HG02884 (cell line): ENCODE measurements at regions not wholly inside any gene's neighbourhood (a gene's known extent, or its start where the extent isn't known, plus 50 kb on each side); places are given as distances from the start of the nearest gene placed in this dataset.
A peak's percentile ranks its signal among the peaks of the same experiment; 100 is the strongest.
"Not testable (repeated sequence)": the region's sequence is repeated elsewhere in the genome, so short reads cannot be mapped to it uniquely, and the experiment has no call there.

Source experiments
- ATAC-seq: cut with Tn5 transposase; IDR thresholded peaks from one replicate; pipeline ENCODE4 v1.9.1; 2021; ENCODE audit warnings: mild to moderate bottlenecking, moderate library complexity; ENCODE audit not compliant: unreplicated experiment

DNA sequence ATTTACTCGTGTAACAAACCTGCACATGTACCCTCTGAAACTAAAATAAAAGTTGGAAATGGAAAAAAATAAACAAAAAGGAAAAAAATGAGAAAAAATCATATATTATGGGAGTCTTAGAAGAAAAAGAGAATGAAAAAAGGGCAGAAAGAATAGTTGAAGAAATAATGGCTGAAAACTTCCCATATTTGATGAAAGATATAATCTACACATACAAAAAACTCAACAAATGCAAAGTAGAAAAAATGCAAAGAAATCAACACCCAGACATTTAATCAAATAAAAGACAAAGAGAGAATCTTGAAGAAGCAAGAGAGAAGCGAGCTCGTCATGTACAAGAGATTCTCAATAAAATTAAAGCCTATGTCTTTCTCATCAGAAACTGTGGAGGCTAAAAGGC, 73.8 kb downstream of the SLC25A46 start:
- no peak for ATAC-seq

DNA sequence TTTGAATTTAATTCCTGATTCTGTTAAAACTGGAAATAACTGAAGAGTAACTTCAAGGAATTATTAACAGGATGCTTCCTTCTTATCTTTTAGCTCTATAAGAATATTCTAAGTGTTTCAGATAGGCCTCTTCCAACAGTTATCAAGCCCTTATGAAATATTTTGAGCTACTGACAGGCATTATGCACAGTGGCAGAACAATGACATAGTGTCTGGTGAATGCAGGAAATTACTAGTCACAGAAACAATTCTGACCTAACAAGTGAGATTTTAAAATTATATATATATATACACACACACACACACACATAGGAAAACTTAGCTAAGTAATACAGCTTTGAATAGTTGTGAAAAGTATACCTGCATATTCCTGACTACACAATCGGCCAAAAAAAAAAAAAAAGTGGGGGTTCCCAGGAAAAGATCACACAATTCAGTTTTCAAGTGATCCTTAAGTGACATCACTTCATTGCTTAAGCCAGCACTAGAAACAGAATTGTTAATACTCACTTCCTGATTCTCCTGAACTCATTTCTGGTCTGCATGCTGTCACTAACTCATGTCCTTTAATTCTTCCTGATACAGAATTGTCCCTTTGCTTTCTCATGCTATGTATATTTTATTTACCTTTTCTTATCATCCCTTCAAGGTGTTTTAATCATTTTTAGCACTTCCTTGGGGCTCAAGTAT, 77.3 kb downstream of the SLC25A46 start:
- ATAC-seq, result no peak

DNA sequence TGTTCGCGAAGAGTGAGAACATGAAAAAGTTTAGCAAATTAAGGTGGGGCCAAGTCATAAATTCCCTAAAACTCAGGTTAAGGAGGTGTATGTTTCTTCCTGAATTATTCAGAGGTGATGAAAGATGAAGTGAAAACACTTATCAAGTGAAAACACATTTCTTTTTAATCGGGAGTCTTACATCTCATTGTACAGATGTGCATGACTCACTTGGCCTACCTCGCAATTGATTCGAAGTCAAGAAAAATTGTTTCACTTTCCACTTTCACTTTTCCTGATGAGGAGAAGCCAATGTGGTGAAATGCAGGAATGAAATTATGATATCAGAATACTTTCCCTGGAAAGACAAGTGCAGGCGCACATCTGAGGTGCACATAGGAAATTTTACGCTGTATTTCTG, 78.7 kb downstream of the SLC25A46 start:
- no peak for ATAC-seq

DNA sequence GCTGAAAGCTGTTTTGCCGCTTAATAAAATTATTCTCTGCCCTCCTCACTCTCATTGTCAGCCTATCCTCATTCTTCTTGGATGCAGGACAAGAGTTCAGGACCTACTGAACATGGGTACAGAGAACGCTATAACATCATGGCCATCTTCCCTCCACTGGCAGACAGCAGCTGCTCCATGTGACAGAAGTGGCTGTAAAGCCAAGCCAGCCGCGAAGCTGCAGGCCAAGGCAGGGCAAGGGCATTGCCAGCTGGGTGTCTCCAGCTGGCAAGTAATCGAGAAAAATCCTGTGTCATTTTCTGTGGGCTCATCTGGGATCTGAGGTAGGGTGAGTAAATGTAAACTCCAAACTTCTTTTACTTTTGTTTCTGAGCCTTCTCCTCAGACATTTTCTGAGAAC, 84.8 kb downstream of the SLC25A46 start:
- no peak for ATAC-seq

DNA sequence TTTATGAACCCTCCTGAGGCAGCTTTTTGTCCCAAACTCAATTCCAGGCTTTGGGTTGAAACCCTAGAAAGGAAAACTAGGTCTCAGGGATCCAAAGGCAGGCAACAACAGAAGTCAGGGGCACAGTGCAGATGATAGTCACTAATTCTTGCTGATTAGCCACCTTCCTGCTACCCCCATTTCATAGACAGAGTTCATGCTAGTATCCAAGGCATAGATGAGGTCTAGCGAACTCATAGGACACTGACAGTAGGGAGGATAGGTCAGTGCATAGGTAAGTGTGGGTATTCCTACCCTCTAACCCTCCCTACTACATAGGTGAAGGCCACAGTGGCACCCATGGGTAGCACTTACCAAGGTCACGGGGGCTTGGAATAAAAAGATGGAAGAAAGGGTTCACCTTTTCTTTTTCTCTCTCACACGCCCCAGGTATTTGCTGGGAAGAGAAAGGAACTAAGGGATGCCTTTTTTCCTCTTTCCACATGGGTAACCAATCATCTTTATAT, 86.2 kb downstream of the SLC25A46 start:
- no peak for ATAC-seq

DNA sequence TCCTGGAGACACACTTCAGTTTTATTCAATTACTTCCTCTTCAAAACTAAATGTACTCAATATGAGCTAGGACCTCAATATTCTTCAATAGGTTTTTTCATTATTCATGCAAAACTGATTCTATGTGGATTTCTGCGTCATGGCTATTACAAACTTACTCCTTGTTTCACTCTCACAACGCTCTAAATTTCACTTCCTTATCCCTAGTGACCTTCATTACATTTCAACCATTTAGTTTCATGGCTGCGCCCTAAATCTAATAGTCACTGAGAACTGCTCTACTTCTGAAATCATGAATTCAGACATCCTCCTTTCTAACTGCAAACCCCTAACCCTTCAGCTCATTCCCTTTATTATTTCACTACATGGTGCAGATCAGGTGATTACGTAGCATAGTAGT, 93.9 kb downstream of the SLC25A46 start:
- no peak for ATAC-seq

DNA sequence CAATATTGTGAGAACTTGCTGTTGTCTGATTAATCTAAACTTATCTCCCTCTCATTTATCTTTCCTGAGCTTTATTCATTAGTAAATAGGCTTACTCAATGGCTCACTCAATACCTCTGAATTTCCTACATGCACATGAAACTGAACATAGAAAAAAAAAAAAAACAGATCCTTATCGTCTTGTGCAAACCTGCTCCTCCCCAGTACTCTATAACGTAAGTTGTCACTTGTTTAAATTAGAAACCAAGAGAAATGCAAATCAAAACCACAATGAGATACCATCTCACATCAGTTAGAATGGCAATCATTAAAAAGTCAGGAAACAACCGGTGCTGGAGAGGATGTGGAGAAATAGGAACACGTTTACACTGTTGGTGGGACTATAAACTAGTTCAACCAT, 96.1 kb downstream of the SLC25A46 start:
- not testable (repeated sequence) for ATAC-seq

DNA sequence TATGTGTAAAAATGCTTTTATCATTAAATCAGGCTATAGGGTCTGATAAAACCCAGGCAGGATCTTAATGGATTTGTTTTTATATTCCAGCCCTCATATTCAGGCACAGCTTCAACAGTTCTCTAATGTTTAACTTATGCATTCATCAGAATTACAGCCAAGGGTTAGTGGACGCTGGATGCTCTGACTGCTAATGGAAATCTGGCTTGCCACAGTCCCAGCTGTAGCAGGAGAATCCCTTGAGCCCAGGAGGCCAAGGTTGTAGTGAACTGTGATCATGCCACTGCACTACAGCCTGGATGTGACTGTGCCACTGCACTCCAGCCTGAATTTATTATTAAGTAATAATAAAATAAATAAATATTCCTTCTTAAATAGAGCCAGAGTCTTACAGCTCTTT, 98.0 kb downstream of the SLC25A46 start:
- ATAC-seq, result no peak

DNA sequence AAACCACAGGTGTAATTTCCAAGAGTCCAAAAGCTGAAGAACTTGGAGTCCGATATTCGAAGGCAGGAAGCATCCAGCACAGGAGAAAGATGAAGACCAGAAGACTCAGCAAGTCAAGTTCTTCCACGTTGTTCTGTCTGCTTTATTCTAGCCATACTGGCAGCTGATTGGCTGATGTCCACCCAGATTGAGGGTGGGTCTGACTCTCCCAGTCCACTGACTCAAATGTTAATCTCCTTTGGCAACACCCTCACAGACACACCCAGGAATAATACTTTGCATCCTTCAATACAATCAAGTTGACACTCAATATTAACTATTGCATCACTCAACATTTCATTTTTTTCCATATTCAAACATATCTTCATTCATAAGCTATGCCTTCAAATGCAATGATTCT, 99.5 kb downstream of the SLC25A46 start:
- not testable (repeated sequence) for ATAC-seq

DNA sequence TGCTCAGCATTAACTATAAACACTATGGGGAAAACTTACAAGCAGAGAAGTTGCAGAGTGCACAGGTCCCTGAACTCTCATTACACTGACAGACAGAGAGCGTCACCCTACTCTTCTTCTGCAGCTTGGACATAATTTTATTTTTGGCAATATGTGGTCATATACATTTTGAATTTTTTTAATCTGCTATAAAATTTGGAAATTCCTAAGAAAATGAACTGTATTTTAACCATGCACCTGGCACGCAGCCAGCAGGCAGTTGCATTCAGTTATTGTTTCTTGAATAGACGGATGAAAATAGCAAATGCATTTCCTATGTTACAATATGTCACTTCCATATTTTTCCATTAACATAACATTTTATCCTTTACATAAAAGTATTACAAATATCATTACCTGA, 100.2 kb downstream of the SLC25A46 start:
- ATAC-seq, result no peak

DNA sequence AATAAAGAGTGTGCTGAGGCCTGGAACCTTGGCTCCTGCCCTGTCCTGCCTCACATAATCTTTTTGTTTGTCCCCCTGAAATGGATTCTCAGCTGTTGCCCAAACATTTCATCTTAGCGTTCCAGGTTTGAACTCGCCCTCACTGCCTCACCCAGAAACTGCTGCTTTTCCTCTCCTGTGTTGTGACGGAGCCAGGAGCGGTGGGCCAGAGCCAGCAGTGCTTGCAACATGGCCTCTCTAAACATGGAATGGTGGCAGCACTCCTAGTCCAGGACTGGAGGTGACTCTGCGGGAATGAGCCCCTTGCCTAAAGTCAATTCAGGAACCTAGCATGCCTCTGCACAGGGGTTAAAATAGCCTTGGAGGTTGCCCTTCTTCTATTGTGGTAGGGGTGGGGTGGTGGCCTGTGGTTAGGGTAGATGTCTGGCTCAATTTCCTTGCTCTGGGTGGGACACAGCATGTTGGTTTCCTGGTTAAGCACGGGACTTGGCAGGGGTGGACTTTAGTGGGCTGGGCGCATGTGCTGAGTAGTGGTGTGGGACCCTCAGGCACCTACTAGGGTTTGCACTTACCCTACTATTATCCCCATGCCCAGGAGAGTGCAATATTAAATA, 101.6 kb downstream of the SLC25A46 start:
- ATAC-seq, result no peak

DNA sequence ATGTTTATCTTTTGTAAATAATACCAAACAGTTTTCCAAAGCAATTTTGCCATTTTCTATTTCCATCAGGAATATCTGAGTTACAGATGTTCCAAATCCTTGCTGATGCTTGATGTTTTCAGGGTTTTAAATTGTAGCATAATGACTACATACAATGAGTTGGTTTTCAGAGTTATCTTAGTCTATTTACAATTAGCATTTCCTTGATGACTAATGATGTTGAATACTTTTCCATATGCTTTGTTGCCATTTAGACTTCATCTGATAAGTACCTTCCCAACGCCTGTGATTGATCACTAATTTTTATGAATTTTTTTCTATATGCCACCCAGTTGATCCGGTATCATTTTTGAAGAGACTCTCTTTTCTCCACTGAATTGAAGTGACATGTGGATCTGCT, 102.3 kb downstream of the SLC25A46 start:
- ATAC-seq, result no peak

DNA sequence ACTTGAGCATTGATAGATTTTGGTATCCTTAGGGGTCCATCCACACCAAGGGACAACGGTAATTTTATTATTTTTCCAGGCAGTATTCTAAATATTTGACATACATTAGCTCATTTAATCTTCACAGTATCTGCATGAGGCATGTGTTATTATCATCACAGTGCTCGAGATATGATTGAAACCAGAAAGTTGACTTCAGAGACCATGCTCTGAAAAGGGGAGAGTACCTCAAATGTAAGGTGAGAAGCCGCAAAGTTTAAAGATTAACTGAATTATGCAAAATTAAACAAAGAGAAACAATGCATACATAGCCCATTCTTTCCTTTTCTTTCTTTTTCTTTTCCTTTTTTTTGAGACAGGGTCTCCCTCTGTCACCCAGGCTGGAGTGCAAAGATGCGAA, 104.1 kb downstream of the SLC25A46 start:
- no peak for ATAC-seq

DNA sequence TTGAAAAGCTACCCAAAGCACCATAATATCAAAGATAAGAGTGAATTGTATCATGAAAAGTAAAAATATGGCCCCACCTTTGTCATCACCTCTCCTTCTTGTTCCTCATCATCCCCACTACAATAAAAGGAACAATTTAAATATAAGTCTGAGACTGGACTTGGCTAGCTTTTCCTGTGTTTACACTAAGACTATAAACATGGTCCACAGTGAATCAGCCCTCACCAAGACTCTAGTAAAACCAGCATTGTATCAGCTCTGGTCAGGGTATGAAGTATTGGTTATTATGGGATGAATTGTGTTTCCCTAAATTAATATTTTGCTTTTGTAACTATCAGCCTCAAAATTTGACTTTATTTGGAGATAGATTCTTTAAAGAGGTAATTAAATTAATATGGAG, 105.4 kb downstream of the SLC25A46 start:
- ATAC-seq, result no peak

DNA sequence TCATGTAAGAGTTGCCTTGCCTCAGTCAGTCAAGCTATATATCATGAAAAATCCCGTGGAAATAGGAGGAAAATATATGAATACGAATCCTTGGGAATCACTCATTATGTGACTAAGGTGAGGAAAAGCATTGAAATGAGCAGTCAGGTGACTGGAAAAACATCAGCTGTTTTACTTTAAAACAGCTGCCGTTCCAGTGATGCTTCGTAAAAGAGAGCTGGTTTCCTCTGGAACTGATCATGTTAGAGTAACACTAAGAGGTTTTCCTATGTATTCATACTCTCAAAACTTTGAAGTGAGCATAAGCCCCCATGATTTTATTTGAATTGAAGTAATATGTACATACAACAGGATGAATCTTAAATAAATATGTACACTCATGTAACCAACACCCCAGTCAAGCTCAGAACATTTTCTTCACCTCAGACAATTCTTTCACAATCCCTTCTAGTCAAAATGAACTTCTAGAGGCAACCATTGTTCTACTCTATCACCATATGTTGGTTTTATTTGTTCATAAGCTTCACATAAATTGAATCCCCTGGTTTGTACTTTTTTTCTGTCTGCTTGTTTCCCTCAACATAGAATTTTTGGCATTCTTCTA, 107.7 kb downstream of the SLC25A46 start:
- ATAC-seq, result no peak

DNA sequence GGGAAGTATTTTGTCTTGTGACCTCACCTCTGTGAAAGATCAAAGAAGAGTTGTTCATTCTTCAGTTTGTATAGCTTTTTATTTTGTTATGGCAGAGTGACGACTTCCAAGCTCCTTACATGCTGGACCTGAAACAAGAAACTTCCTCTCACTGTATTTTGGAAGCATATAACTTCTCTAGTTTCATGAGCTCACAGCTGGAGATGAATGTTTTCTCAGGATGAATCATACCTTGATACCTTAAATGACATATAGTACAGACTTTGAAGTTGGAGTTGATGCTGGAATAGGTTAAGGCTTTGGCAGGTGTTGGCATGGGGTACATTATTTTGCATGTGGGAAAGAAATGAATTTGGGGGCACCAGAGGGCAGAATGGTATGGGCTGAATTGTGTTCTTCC, 112.5 kb downstream of the SLC25A46 start:
- no peak for ATAC-seq

DNA sequence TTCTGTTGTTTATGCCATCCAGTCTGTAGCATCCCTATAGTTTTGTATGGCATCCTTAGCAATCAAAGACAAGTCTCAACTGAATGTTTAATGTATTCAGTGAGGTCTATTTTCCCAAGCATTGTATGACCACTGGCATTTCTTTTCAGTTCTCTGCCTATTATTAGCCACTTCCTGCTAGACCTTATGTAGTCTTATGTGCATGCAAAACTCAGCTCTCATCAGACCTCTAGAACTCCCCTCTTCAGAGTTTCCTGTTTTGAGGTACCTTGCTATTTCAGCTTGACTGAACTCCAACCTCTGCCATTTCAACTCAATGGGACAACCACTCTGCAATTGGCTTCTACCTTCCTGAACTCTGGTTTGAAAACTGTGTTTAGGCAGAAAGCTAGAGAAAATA, 113.2 kb downstream of the SLC25A46 start:
- ATAC-seq, result peak; percentile 90

DNA sequence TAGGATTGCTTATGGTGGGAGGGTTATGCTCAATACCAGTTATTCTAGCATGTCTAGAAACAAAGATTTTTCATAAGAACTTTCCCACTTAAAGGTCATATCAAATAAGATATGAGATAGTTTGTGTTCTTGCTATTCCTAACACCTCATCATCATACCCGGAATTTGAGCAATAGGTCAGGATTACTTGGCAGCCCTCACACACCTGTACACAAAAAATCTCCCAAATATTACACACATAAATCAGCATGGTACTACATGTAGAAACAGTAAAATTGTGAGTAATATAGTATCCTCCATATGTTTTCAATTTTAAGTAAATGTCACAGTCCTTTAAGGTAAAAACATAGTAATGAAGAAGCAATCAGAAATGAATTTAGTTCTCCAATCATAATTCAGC, 113.7 kb downstream of the SLC25A46 start:
- ATAC-seq, result peak; percentile 4

DNA sequence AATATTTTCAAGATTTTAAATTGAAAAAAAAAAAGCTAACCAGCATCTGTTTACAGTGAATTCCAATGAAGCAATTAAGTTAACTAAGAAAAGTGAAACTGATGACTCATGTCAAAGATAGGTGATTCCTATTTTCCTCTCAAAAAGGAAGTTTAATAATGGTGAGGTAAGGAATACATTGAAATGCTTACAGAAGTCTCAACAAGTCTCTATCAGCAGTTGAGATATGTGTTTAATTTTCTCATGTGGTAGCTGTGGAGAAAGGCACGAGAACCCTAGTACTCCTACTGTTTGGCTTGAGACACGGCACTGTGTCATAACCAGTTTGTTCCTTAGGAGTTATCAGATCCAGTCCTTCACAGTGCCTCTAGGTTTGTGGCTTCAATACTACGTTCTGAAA, 114.5 kb downstream of the SLC25A46 start:
- ATAC-seq, result no peak

DNA sequence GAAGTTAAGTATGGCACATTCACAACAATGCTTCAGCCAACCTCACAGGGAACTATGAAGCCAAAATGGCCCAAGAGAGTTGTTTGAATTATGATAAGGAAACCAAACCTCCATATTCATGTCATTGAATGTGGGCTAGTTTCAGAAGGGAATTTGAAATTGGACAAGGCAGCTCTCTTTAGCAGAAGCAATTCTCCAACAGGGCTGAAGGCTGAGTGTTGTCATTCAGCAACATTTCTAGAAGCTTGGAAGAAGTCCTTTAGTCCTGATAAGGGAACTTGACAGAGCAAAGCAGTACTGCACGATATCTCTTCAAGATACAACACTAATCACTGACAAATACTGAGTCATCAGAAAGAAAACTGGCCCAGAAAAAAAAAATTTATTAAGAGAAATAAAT, 115.4 kb downstream of the SLC25A46 start:
- no peak for ATAC-seq

DNA sequence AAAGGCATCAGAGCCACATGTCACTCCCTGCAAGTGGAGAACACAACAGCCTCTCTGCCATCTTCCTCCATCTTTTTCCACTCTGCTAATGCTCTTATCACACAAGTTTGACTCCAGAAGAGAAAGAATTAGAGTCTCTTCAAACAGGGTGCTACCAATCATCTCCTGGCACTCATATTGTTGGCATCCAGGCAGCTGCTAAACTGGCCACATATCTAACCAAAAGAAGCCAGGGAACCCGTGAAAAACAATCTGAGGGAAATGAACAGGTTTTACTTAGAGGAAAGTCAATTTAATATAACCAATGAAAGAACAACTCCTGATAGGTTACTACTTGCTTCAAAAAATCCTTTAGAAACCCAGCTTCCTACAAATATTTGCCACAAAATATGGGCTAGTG, 117.2 kb downstream of the SLC25A46 start:
- ATAC-seq, result no peak

DNA sequence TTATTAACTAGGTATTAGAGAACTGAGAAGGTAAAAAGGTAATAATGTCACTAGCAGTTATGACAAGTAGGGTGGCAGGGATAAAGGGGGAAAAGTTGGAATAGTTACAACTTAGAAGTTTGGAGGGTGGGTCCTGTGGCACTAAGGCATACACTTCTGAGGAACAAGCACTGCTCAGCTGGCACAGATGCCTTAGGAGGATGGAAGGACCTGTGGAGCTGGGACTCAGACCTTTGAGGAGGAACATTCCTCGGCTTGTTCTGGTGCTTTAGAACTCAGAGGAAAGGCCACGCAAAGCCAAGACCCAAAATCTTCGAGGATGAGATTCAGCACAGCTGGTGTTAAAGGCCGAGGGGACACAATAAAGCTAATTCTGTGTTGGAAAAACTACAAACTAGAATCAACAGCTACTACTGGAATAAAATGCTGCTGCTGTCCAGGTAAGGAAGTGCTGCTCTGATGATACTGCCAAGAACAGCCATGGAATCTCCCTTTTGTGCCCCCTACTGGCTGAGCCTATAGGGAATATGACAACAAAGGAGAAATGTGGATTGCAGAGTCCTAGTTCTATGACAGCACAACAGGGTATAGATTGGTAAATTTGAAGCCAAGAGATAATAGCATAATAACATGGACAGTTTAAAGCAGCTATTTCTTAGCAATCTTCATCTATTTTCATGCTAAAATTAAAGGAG, 126.7 kb downstream of the SLC25A46 start:
- ATAC-seq, result peak; percentile 72
